GM18873 (cell line): ENCODE measurements at regions not wholly inside any gene's neighbourhood (a gene's known extent, or its start where the extent isn't known, plus 50 kb on each side); places are given as distances from the start of the nearest gene placed in this dataset.
A peak's percentile ranks its signal among the peaks of the same experiment; 100 is the strongest.
"Not testable (repeated sequence)": the region's sequence is repeated elsewhere in the genome, so short reads cannot be mapped to it uniquely, and the experiment has no call there.

Experiments used
- ATAC-seq: cut with Tn5 transposase; IDR thresholded peaks from one replicate; pipeline ENCODE4 v1.9.1; 2021; ENCODE audit warnings: mild to moderate bottlenecking, moderate library complexity, moderate number of reproducible peaks; ENCODE audit not compliant: unreplicated experiment, low FRiP score

DNA sequence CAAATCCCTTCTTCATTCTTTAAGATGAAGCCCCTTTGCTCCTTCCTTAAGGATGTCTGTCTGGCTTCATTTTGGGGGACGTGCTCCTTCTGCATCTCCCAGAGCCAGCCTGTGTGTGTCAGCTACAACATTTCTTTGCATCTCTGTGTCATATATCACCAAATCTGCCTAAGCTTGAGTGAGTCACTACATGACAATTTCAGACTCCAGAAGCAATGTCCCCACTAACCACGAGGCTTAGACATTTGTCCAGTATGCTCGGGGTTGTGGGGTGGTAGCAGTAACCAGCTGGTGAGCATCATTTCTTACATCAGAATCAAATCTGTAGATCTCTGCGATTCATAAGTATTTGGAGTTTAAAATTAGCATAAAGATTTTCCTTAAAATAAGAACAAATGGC lies 54.1 kb upstream of the USP14 start:
- not testable (repeated sequence) for ATAC-seq

DNA sequence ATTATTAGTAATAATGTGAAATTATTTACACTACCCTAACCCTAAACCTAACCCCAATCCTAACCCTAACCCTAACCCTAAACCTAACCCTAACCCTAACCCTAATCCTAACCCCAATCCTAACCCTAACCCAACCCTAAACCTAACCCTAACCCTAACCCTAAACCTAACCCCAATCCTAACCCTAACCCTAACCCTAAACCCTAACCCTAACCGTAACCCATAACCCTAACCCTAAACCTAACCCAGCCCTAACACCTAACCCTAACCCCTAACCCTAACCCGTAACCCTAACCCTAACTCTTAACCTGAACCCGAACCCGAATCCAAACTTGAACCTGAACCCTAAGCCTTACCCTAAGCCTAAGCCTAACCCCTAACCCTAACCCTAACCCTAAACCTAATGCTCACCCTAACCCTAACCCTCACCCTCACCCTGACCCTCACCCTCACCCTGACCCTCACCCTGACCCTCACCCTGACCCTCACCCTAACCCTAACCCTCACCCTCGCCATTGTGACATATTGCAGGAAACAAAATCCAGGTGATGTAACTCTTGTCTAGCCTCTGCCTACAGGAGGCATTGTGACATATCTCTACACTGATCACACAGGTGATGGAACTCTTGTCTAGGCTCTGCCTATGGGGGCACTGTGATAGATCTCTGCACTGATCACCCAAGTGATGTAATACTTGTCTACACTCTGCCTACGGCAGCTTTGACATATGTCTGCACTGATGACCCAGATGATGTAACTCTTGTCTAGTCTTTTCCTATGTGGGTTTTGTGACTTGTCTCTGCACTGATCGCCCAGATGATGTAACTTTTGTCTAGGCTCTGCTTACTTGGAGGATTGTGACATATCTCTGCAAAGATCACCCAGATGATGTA lies 53.0 kb upstream of the USP14 start:
- ATAC-seq: not testable (repeated sequence)

DNA sequence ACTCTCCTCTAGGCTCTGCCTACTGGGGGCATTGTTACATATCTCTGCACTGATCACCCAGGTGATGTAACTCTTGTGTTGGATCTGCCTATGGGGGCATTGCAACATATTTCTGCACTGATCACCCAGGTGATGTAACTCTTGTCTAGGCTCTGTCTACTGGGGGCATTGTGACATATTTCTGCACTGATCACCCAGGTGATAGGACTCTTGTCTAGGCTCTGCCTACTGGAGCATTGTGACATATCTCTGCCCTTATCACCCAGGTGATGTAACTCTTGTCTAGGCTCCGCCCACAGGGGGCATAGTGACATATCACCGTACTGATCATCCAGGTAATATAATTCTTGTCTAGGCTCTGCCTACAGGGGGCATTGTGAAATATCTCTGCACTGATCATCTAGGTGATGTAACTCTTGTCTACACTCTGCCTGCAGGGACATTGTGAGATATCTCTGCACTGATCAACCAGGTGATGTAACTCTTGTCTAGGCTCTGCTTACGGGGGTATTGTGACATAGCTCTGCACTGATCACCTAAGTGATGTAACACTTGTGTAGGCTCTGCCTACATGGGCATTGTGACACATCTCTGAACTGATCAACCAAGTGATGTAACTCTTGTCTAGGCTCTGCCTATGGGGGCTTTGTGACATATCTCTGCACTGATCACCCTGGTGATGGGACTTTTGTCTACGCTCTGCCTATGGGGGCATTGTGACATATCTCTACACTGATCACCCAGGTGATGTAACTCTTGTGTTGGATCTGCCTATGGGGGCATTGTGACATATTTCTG lies 52.1 kb upstream of the USP14 start:
- not testable (repeated sequence) for ATAC-seq

DNA sequence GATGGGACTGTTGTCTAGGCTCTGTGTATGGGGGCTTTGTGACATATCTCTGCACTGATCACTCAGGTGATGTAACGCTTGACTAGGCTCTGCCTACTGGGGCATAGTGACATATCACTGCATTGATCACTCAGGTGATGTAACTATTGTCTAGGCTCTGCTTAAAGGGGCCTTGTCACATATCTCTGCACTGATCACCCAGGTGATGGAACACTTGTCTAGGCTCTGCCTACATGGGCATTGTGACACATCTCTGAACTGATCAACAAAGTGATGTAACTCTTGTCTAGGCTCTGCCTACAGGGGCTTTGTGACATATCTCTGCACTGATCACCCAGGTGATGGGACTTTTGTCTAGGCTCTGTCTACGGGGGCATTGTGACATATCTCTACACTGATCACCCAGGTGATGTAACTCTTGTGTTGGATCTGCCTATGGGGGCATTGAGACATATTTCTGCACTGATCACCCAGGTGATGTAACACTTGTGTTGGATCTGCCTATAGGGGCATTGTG lies 51.4 kb upstream of the USP14 start:
- ATAC-seq: not testable (repeated sequence)

DNA sequence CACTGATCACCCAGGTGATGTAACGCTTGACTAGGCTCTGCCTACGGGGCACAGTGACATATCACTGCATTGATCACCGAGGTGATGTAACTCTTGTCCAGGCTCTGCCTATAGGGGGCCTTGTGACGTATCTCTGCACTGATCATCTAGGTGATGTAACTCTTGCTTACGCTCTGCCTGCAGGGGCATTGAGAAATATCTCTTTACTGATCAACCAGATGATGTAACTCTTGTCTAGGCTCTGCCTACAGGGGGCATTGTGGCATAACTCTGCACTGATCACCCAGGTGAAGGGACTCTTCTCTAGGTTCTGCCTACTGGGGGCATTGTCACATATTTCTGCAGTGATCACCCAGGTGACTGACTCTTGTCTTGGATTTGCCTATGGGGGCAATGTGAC lies 50.9 kb upstream of the USP14 start:
- not testable (repeated sequence) for ATAC-seq

DNA sequence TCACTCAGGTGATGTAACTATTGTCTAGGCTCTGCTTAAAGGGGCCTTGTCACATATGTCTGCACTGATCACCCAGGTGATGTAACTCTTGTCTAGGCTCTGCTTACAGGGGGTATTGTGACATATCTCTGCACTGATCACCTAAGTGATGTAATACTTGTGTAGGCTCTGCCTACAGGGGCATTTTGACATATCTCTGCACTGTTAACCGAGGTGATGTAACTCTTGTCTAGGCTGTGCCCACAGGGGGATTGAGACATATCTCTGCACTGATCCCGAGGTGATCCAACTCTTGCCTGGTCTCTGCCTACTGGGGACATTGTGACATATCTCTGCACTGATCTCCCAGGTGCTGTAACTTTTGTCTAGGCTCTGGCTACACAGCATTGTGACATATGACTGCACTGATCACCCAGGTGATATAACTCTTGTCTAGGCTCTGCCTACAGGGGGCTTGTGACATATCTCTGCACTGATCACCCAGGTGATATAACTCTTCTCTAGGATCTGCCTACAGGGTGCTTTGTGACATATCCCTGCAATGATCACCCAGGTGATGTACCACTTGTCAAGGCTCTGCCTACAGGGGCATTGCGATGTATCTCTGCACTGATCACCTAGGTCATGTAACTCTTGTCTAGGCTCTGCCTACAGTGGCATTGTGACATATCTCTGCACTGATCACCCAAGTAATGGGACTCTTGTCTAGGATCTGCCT lies 50.3 kb upstream of the USP14 start:
- ATAC-seq: peak; percentile 45
